HEK293 (cell line): ENCODE measurements at regions not wholly inside any gene's neighbourhood (a gene's known extent, or its start where the extent isn't known, plus 50 kb on each side); places are given as distances from the start of the nearest gene placed in this dataset.

Experiments used
- SALL2 ChIP-seq: fragments of 450-650 bp; formaldehyde crosslinking; IDR thresholded peaks from 2 replicates; pipeline ENCODE4 v1.5.0; 2017; ENCODE audit warnings: missing biosample characterization, mild to moderate bottlenecking, missing genetic modification characterization, borderline replicate concordance
- ZNF433 ChIP-seq: fragments of 450-650 bp; formaldehyde crosslinking; IDR thresholded peaks from 2 replicates; pipeline ENCODE4 v1.5.1; 2016; ENCODE audit warnings: missing biosample characterization, missing genetic modification characterization, low read depth
- ZNF558 ChIP-seq: fragments of 450-650 bp; formaldehyde crosslinking; IDR thresholded peaks from 2 replicates; pipeline ENCODE4 v1.5.1; 2016; ENCODE audit warnings: missing biosample characterization, missing genetic modification characterization
- ZNF670 ChIP-seq: fragments of 450-650 bp; formaldehyde crosslinking; IDR thresholded peaks from 2 replicates; pipeline ENCODE4 v1.5.1; 2016; ENCODE audit warnings: missing biosample characterization, missing genetic modification characterization, low read depth
- ZNF843 ChIP-seq: fragments of 450-650 bp; formaldehyde crosslinking; IDR thresholded peaks from 2 replicates; pipeline ENCODE4 v1.5.1; 2016; ENCODE audit warnings: missing biosample characterization, missing genetic modification characterization
- TF ChIP-seq, protein P1 (sequence below): fragments of 450-650 bp; formaldehyde crosslinking; IDR thresholded peaks from 2 replicates; pipeline ENCODE4 v1.5.1; 2016; ENCODE audit warnings: missing biosample characterization, missing genetic modification characterization, low read depth

DNA sequence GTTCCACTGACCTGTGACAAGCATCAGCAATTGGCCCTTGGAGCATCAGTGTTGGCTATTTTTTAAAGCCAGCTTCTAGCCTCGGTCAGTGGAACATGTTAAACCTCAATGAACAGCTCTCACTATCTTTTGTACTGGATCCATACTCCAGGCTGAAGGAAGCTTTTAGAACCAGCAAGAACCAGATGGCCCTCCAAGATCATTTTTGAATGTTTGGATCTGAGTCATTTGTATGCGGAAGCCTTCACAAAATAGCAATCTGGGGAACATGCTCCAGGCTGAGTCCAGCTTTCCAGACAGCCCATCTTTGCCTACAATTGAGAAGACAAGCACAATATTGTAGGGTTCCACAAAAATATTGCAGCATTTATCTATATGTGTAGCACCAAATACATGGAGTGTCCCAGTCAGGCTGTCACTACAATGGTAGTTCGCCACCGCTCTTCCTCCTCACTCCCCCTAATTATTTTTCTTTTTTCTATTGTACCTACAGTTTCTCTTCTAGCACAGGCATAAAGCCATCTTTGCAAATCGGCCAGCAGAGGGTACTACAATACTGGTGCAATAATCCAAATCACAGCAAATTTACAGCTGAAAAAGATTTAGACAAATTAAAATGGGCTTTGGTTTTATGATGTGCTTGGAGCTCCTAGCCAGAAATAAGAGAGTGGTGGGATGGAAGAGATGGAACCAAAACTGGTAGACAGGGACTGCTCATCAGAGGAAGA lies 177.4 kb upstream of the BLID start:
- TF ChIP-seq, protein P1, sequence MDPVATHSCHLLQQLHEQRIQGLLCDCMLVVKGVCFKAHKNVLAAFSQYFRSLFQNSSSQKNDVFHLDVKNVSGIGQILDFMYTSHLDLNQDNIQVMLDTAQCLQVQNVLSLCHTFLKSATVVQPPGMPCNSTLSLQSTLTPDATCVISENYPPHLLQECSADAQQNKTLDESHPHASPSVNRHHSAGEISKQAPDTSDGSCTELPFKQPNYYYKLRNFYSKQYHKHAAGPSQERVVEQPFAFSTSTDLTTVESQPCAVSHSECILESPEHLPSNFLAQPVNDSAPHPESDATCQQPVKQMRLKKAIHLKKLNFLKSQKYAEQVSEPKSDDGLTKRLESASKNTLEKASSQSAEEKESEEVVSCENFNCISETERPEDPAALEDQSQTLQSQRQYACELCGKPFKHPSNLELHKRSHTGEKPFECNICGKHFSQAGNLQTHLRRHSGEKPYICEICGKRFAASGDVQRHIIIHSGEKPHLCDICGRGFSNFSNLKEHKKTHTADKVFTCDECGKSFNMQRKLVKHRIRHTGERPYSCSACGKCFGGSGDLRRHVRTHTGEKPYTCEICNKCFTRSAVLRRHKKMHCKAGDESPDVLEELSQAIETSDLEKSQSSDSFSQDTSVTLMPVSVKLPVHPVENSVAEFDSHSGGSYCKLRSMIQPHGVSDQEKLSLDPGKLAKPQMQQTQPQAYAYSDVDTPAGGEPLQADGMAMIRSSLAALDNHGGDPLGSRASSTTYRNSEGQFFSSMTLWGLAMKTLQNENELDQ (tag by site-specific recombination), result no peak
- TF ChIP-seq ZNF843 (tag by site-specific recombination) (no peak), ZNF558 (no peak), SALL2 (tag by site-specific recombination) (no peak), ZNF670 (tag by site-specific recombination) (no peak), ZNF433 (tag by site-specific recombination) (no peak)
